AG04450 (cell line): ENCODE measurements at regions not wholly inside any gene's neighbourhood (a gene's known extent, or its start where the extent isn't known, plus 50 kb on each side); places are given as distances from the start of the nearest gene placed in this dataset.

Source experiments
- CTCF ChIA-PET: fragments of 300-600, 350-600 bp; formaldehyde crosslinking; extraction: SDS; loops from one replicate; lab custom pipeline; 2022; ENCODE audit warnings: antibody characterized with exemption, inconsistent platforms; lab: Charles Lee
- POLR2A ChIA-PET: fragments of 350-600 bp; formaldehyde crosslinking; extraction: SDS; loops from one replicate; lab custom pipeline; 2021; ENCODE audit warnings: antibody characterized with exemption, inconsistent platforms; lab: Yijun Ruan, JAX
- DNase-seq: peaks from one replicate; pipeline ENCODE4 v3.0.0-alpha.2; 2011; ENCODE audit warnings: low read depth, low spot score
- H3K27ac ChIP-seq: one replicate; pipeline ENCODE4 v1.5.1; 2012; ENCODE audit warnings: low read depth, low read length, control low read depth
- H3K27me3 ChIP-seq: one replicate; pipeline ENCODE4 v1.6.0; 2012; ENCODE audit warnings: low read length; ENCODE audit not compliant: control insufficient read depth, insufficient read depth
- H3K4me3 ChIP-seq: 2 replicates; pipeline ENCODE4 v1.5.1; 2011; ENCODE audit warnings: mild to moderate bottlenecking, low read depth, low read length, control low read depth
- H3K9me3 ChIP-seq: 2 replicates; pipeline ENCODE4 v1.5.1; 2012; ENCODE audit warnings: low read length; ENCODE audit not compliant: control insufficient read depth, insufficient read depth
- CTCF ChIP-seq: IDR thresholded peaks from 2 replicates; pipeline ENCODE4 v1.5.1; 2011; ENCODE audit warnings: low read depth, low read length, control low read depth, inconsistent platforms

GRCh38 chr5:56513141-56513540 is 280.0 kb upstream of the ANKRD55 start:
- Histone ChIP-seq H3K27me3 (peaks cover 4% of the 10 kb centered on the region), H3K9me3 (no peaks in the 10 kb centered on the region), H3K4me3 (no peak overlapping the region), H3K27ac (no peak overlapping the region)
- POLR2A ChIA-PET: no interaction called here
- no peak for DNase-seq
- CTCF ChIA-PET: no interaction called here
- no peak for TF ChIP-seq CTCF

GRCh38 chr5:56512313-56512996 is 279.3 kb upstream of the ANKRD55 start:
- H3K27ac ChIP-seq: no peak overlapping the region
- no peak overlapping the region for H3K4me3 ChIP-seq
- CTCF ChIA-PET: interaction anchor here (0.6 kb wide), 1 partner anchor 307 kb away, joined by 3 read pairs; no protein-coding TSS in a partner anchor
- DNase-seq: no peak
- peaks cover 2% of the 10 kb centered on the region for H3K27me3 ChIP-seq
- no peak for TF ChIP-seq CTCF
- H3K9me3 ChIP-seq: no peaks in the 10 kb centered on the region
- POLR2A ChIA-PET: no interaction called here

- CTCF ChIA-PET: interaction anchor here (0.6 kb wide), 1 partner anchor 308 kb away, joined by 3 read pairs; no protein-coding TSS in a partner anchor
- peaks cover 2% of the 10 kb centered on the region for H3K27me3 ChIP-seq
- H3K4me3 ChIP-seq: no peak overlapping the region
- H3K9me3 ChIP-seq: no peaks in the 10 kb centered on the region
- no peak overlapping the region for H3K27ac ChIP-seq
- no peak for DNase-seq
- TF ChIP-seq CTCF: no peak
- POLR2A ChIA-PET: no interaction called here
Measured at GRCh38 chr5:56511326-56511841, 278.3 kb upstream of the ANKRD55 start.

- H3K27me3 ChIP-seq: no peaks in the 10 kb centered on the region
- H3K4me3 ChIP-seq: no peak overlapping the region
- H3K9me3 ChIP-seq: no peaks in the 10 kb centered on the region
- TF ChIP-seq CTCF: no peak
- no peak for DNase-seq
- H3K27ac ChIP-seq: no peak overlapping the region
- CTCF ChIA-PET: no interaction called here
- POLR2A ChIA-PET: no interaction called here
Measured at GRCh38 chr5:56508249-56508648, 275.1 kb upstream of the ANKRD55 start.

GRCh38 chr5:56507351-56507930 is 274.3 kb upstream of the ANKRD55 start:
- H3K27ac ChIP-seq: no peak overlapping the region
- ChIA-PET CTCF (no interaction called here), POLR2A (no interaction called here)
- H3K27me3 ChIP-seq: no peaks in the 10 kb centered on the region
- no peaks in the 10 kb centered on the region for H3K9me3 ChIP-seq
- DNase-seq: no peak
- no peak for TF ChIP-seq CTCF
- H3K4me3 ChIP-seq: no peak overlapping the region
